GM10266 (cell line): ENCODE measurements at regions not wholly inside any gene's neighbourhood (a gene's known extent, or its start where the extent isn't known, plus 50 kb on each side); places are given as distances from the start of the nearest gene placed in this dataset.

Experiments
- DNase-seq: peaks from one replicate; pipeline ENCODE4 v3.0.0; 2012; ENCODE audit errors: extremely low spot score
- TF ChIP-seq, protein P1 (sequence below): IDR thresholded peaks from 2 replicates; pipeline ENCODE4 v1.5.1; 2012; ENCODE audit warnings: mild to moderate bottlenecking, low read depth; ENCODE audit not compliant: control insufficient read depth, insufficient read depth; ENCODE audit errors: missing control alignments

DNA sequence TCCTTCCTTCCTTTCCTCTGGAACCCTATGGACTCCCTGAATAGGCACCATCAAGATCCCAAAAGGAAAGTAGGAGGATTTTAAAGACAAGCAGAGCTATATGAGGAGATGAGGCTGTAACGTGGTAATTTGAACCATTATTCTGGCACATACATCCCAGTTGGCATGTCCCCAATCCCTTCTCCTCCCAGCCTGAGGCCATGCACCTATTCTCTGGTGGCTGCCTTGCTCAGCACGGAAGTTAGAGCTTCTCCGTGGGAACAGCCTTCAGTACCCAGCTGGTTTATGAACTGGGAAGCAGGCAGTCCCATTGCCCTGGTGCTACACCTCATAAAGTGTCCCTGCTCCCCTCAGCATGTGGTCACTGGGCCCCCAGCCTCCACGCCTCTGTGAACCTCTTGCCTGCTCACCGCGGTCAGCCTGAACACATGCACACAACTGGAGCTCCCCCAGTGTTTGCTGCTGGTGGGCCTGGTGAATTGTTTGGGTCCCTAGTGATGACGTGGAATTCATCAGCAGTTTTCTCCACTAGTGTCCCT, 139.9 kb upstream of the PLET1 start:
- DNase-seq: no peak
- TF ChIP-seq, protein P1, sequence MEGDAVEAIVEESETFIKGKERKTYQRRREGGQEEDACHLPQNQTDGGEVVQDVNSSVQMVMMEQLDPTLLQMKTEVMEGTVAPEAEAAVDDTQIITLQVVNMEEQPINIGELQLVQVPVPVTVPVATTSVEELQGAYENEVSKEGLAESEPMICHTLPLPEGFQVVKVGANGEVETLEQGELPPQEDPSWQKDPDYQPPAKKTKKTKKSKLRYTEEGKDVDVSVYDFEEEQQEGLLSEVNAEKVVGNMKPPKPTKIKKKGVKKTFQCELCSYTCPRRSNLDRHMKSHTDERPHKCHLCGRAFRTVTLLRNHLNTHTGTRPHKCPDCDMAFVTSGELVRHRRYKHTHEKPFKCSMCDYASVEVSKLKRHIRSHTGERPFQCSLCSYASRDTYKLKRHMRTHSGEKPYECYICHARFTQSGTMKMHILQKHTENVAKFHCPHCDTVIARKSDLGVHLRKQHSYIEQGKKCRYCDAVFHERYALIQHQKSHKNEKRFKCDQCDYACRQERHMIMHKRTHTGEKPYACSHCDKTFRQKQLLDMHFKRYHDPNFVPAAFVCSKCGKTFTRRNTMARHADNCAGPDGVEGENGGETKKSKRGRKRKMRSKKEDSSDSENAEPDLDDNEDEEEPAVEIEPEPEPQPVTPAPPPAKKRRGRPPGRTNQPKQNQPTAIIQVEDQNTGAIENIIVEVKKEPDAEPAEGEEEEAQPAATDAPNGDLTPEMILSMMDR: no peak

DNA sequence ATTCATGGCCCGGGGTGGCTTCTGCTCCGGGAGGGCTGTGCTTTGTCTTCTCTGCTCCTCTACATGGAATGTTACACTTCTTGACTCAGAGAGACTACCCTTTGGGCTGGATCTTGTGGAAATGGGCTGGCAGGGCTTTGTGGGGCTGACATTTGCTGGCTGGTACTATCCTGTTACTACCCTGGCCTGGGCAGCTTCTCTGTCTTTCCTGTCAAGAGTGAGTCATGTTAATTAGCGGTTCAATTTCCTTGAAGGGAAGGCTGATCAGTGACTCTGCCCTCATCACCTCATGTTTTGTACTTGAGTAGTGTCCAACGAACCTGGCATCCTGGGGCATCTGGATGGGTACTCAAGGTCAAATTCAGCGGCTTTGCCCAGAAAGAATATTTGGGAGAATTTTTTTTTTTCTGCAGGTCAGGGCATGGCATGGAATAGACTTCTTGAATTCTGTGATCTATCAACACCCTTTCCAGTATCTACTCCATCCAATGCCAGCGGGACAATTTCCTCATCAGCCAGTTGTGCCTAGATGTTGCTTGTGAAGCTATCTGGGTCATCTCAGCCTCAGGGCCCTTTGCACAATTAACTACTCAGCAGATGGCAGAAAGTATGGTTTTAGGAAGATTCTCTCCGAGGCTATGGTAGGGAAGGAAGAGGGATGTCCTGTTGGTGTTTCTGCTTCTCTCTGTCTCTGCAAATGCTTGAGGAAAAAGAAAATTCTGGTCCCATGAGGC, 140.5 kb upstream of the PLET1 start:
- DNase-seq: no peak
- TF ChIP-seq, protein P1: no peak

DNA sequence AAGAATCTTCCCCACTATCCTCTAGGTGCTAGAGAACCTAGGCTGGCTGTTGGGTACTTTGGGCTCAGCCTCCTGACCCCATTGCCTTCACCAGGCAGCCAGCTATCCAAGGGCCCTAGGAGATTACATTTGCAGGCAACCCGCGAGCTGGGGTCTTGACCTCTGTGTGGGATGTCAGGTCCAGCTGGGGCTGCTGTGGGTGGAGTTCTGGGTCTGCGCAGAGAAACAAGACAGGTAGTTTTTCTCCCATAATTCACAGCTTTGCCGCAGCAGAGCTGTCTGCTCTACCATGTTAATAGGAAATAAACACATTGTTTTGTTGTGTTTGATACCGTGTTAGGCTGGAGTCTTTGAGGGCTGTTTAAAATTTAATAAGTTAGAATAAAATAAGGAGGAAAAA, 142.8 kb upstream of the PLET1 start:
- DNase-seq: no peak
- TF ChIP-seq, protein P1: no peak

DNA sequence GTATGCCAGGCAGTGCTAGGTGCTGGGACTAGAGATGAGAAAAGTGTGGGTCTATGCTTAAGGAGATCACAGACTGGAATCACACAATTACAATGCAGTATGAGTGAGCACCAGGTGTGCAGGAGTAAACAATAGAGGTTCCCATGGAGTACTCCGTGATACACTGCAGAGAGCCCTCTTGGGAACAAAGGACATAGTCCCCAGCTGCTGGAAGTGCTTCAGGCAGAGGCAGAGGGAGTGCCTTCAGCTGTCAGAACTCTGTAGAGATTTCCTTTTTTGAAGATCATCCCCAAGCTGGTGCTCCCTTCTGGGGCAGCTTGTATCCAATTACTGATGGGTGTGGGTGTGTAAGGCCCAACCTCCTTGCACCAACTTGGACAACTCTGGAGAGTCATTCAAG, 143.5 kb upstream of the PLET1 start:
- no peak for DNase-seq
- TF ChIP-seq, protein P1: no peak

DNA sequence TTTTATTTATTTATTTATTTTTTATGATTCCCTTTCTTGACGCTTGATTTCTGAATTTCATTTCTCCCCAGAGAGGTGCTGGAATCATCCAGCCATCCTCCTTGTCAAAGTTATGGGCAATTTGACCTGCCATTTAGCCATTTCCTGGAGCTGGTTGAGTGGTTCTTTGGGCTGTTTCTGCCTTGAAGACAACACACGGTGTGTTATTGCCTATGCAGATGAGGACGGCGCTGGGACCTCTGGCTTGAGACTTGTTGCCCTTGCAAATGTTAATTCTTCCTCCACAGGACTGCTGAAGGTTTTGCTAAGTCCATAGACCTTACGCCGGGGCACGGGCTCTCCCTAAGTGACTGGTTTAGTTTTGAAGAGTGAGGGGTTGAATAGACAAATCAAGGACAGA, 147.9 kb upstream of the PLET1 start:
- DNase-seq: no peak
- TF ChIP-seq, protein P1: no peak

DNA sequence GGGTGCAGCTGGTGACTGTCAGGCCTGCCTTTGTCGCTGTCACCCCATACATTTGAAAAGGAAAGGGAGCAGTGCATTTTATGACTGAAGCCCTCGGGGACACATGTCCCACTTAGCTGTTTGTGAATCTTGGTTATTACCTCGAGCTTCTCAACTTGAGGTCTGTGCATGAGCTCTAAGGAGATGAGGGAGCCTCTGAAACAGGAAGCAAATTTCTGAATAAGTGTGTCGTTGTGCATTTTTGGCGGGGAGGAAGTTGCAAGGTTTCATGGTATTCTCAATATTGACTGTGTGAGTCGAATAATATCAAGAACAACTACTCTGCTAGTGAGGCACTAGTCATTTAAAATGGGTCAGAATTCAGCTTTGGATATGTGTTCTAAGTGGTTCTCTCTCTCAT, 149.7 kb upstream of the PLET1 start:
- DNase-seq: no peak
- TF ChIP-seq, protein P1: no peak

DNA sequence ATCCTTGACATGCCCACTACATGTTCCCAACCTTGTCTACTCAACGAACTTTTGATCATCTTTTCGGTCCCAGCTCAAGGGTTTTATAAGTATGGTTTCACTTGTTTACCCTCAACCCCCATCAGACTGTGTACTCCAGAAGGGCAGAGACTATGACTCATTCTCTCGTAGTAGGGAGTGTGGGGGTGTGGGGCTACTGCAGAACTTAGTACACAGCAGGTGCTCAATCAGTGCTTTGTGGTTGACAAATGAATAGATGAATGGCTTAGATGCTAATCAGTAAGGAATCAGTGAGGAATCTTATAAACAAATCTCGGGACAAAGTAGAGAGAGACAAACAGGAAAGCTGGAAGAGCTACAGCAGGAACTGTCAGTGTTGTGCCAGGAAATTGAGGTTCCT, 151.7 kb upstream of the PLET1 start:
- TF ChIP-seq, protein P1: no peak
- no peak for DNase-seq
